SK-N-SH (cell line): ENCODE measurements at regions not wholly inside any gene's neighbourhood (a gene's known extent, or its start where the extent isn't known, plus 50 kb on each side); places are given as distances from the start of the nearest gene placed in this dataset.
A peak's percentile ranks its signal among the peaks of the same experiment; 100 is the strongest.

ENCODE experiments used
- CTCF ChIA-PET: fragments of 300-600, 350-600 bp; formaldehyde crosslinking; extraction: SDS; loops from one replicate; lab custom pipeline; 2021; lab: Yijun Ruan, JAX
- POLR2A ChIA-PET: fragments of 350-600 bp; sonication (Branson Sonifier 250); formaldehyde crosslinking; extraction: SDS; loops from one replicate; lab custom pipeline; 2020; ENCODE audit warnings: antibody characterized with exemption, inconsistent platforms; lab: Yijun Ruan, JAX
- DNase-seq: peaks from one replicate; pipeline ENCODE4 v3.0.0; 2012
- H2AFZ ChIP-seq: fragments of 200-600 bp; sonication (generic); 2 replicates; pipeline ENCODE4 v1.8.1; 2016; ENCODE audit warnings: antibody characterized with exemption, mild to moderate bottlenecking, low read depth
- H3F3A ChIP-seq: fragments of 200-600 bp; sonication (generic); replicated peaks from 2 replicates; pipeline ENCODE3; 2016; ENCODE audit warnings: antibody characterized with exemption, mild to moderate bottlenecking; ENCODE audit not compliant: insufficient read depth
- H3K27ac ChIP-seq, 2 experiments: fragments of 200-500 bp in 1 of 2; fragments of 200-600 bp in 1 of 2; sonication (Bioruptor generic) in 1 of 2; sonication (generic), shearing (Covaris generic) in 1 of 2; 2 replicates each; pipeline versions ENCODE4 v1.5.1 to v1.6.1; 2014 to 2016; ENCODE audit warnings: low read depth in 2 of 2, inconsistent platforms in 1 of 2, low read length in 1 of 2, mild to moderate bottlenecking in 1 of 2, mixed read lengths in 1 of 2
- H3K27me3 ChIP-seq: fragments of 200-600 bp; sonication (generic), shearing (Covaris generic); 2 replicates; pipeline ENCODE4 v1.6.1; 2016; ENCODE audit warnings: mixed run types; ENCODE audit not compliant: insufficient read depth
- H3K36me3 ChIP-seq, 2 experiments: fragments of 200-500 bp in 1 of 2; fragments of 200-600 bp in 1 of 2; sonication (Bioruptor generic) in 1 of 2; sonication (generic) in 1 of 2; replicated peaks in 1 of 2; 2 replicates each; pipeline versions ENCODE3 to v1.5.1; 2014 to 2016; ENCODE audit warnings: low read length in 1 of 2, mild to moderate bottlenecking in 1 of 2; ENCODE audit not compliant: insufficient read depth in 2 of 2, control insufficient read depth in 1 of 2
- H3K4me1 ChIP-seq, 2 experiments: fragments of 200-500 bp in 1 of 2; fragments of 200-600 bp in 1 of 2; sonication (Bioruptor generic) in 1 of 2; sonication (generic), shearing (Covaris generic) in 1 of 2; 2 replicates each; pipeline versions ENCODE4 v1.5.1 to v1.6.1; 2014 to 2016; ENCODE audit warnings: low read depth in 1 of 2, low read length in 1 of 2, mixed run types in 1 of 2; ENCODE audit not compliant: insufficient read depth in 2 of 2, control insufficient read depth in 1 of 2
- H3K4me2 ChIP-seq: fragments of 200-600 bp; sonication (generic), shearing (Covaris generic); 2 replicates; pipeline ENCODE4 v1.6.1; 2017; ENCODE audit warnings: mixed run types
- H3K4me3 ChIP-seq, 2 experiments: fragments of 200-500 bp in 1 of 2; fragments of 200-600 bp in 1 of 2; sonication (Bioruptor generic) in 1 of 2; sonication (generic), shearing (Covaris generic) in 1 of 2; 2 replicates each; pipeline versions ENCODE4 v1.5.1 to v1.8.1; 2014 to 2016; ENCODE audit warnings: low read depth in 2 of 2, inconsistent platforms in 1 of 2, low read length in 1 of 2, mild to moderate bottlenecking in 1 of 2, mixed read lengths in 1 of 2, moderate library complexity in 1 of 2
- H3K79me2 ChIP-seq: fragments of 200-600 bp; sonication (generic); 2 replicates; pipeline ENCODE4 v1.8.1; 2017; ENCODE audit warnings: mild to moderate bottlenecking; ENCODE audit not compliant: insufficient read depth
- H3K9ac ChIP-seq: fragments of 200-600 bp; sonication (generic); 2 replicates; pipeline ENCODE4 v1.6.1; 2017; ENCODE audit warnings: mixed run types
- H3K9me2 ChIP-seq: fragments of 200-600 bp; sonication (generic); 2 replicates; pipeline ENCODE4 v1.6.1; 2017; ENCODE audit warnings: mixed run types
- H3K9me3 ChIP-seq: fragments of 200-600 bp; sonication (generic); 2 replicates; pipeline ENCODE4 v1.6.1; 2017; ENCODE audit warnings: mixed run types, mild to moderate bottlenecking, moderate library complexity
- H4K20me1 ChIP-seq: fragments of 200-600 bp; sonication (generic); 2 replicates; pipeline ENCODE4 v1.6.1; 2017; ENCODE audit warnings: mild to moderate bottlenecking, mixed run types; ENCODE audit not compliant: insufficient read depth
- CTCF ChIP-seq: fragments of 200-600 bp; sonication (generic); IDR thresholded peaks from 2 replicates; pipeline ENCODE4 v1.6.1; 2017; ENCODE audit warnings: antibody characterized with exemption, mild to moderate bottlenecking, moderate library complexity
- EP300 ChIP-seq, 2 experiments: IDR thresholded peaks; 2 replicates each; pipeline versions ENCODE4 v1.4.0 to v1.6.1; 2012; ENCODE audit warnings: borderline replicate concordance in 1 of 2, low read depth in 1 of 2, low read length in 1 of 2
- EZH2phosphoT487 ChIP-seq: fragments of 200-600 bp; sonication (generic); IDR thresholded peaks from 2 replicates; pipeline ENCODE4 v1.6.1; 2017; ENCODE audit warnings: low read depth, mixed run types, mild to moderate bottlenecking, antibody characterized with exemption, moderate library complexity, borderline replicate concordance
- FOXJ3 ChIP-seq: sonication (generic); formaldehyde crosslinking; IDR thresholded peaks from 2 replicates; pipeline ENCODE4 v1.5.1; 2020; ENCODE audit warnings: mild to moderate bottlenecking, missing genetic modification reagents
- FOXM1 ChIP-seq: IDR thresholded peaks from 2 replicates; pipeline ENCODE4 v1.4.0; 2012; ENCODE audit warnings: low read depth, mild to moderate bottlenecking
- GABPA ChIP-seq: IDR thresholded peaks from 2 replicates; pipeline ENCODE4 v1.4.0; 2012; ENCODE audit warnings: low read depth, mild to moderate bottlenecking
- GATA2 ChIP-seq: sonication (generic); formaldehyde crosslinking; IDR thresholded peaks from 2 replicates; pipeline ENCODE4 v1.5.0; 2020; ENCODE audit warnings: mild to moderate bottlenecking, missing genetic modification reagents
- IRF3 ChIP-seq: fragments of 150-350 bp; IDR thresholded peaks from 2 replicates; pipeline ENCODE4 v1.6.1; 2016; ENCODE audit warnings: mild to moderate bottlenecking, low read depth, low read length
- MAX ChIP-seq: IDR thresholded peaks from 2 replicates; pipeline ENCODE4 v1.4.0; 2012; ENCODE audit warnings: low read depth
- MXI1 ChIP-seq: IDR thresholded peaks from 2 replicates; pipeline ENCODE4 v1.6.1; 2012; ENCODE audit warnings: mild to moderate bottlenecking, low read depth, low read length, improper control_type of control experiment
- POLR2AphosphoS5 ChIP-seq: IDR thresholded peaks from 2 replicates; pipeline ENCODE4 v1.6.1; 2012; ENCODE audit warnings: low read depth, low read length
- RAD21 ChIP-seq: IDR thresholded peaks from 2 replicates; pipeline ENCODE4 v1.6.1; 2012; ENCODE audit warnings: mild to moderate bottlenecking, low read length
- RCOR1 ChIP-seq: fragments of 150-350 bp; IDR thresholded peaks from 2 replicates; pipeline ENCODE4 v1.6.1; 2017; ENCODE audit warnings: antibody characterized with exemption, low read length
- RFX5 ChIP-seq: IDR thresholded peaks from 2 replicates; pipeline ENCODE4 v1.6.1; 2012; ENCODE audit warnings: mild to moderate bottlenecking, improper control_type of control experiment, low read length
- TAF1 ChIP-seq: IDR thresholded peaks from 2 replicates; pipeline ENCODE4 v1.6.1; 2012; ENCODE audit warnings: low read depth, mild to moderate bottlenecking, low read length, moderate library complexity, borderline replicate concordance
- TCF12 ChIP-seq: IDR thresholded peaks from 2 replicates; pipeline ENCODE4 v1.4.0; 2012
- TEAD4 ChIP-seq: IDR thresholded peaks from 2 replicates; pipeline ENCODE4 v1.4.0; 2012; ENCODE audit warnings: mild to moderate bottlenecking, borderline replicate concordance; ENCODE audit not compliant: insufficient read depth
- USF1 ChIP-seq: IDR thresholded peaks from 2 replicates; pipeline ENCODE4 v1.4.0; 2012; ENCODE audit warnings: low read depth, borderline replicate concordance
- ZBTB33 ChIP-seq: IDR thresholded peaks from 2 replicates; pipeline ENCODE4 v1.4.0; 2012; ENCODE audit warnings: low read depth, borderline replicate concordance
- WGBS: methylation state at CpG from one replicate; pipeline ENCODE4 v1.1.6; 2017; ENCODE audit warnings: low lambda C conversion rate; 5-methylcytosine and 5-hydroxymethylcytosine counted together

- Histone ChIP-seq H2AFZ (no peak overlapping the region), H3K79me2 (no peaks in the 10 kb centered on the region), H3K36me3 (no peaks in the 10 kb centered on the region), H3K9ac (no peak overlapping the region), H3K27ac (no peak overlapping the region), H3K4me2 (no peak overlapping the region), H3F3A (no peaks in the 10 kb centered on the region), H3K4me3 (no peak overlapping the region), H4K20me1 (no peaks in the 10 kb centered on the region), H3K9me3 (no peaks in the 10 kb centered on the region), H3K9me2 (no peaks in the 10 kb centered on the region; the same call in 1 of the 2 replicates), H3K27me3 (no peaks in the 10 kb centered on the region), H3K4me1 (no peaks in the 10 kb centered on the region)
- ChIA-PET CTCF (no interaction called here), POLR2A (no interaction called here)
- WGBS = 71% methylated on average over 1 of the region's 2 CpGs
- DNase-seq = no peak
- no peak for TF ChIP-seq TEAD4
- TF ChIP-seq TAF1 = no peak
- TF ChIP-seq CTCF = no peak
- TF ChIP-seq MAX = no peak
Observed at GRCh38 chrX:87110142-87110541, 407.5 kb upstream of the KLHL4 start.

- Histone ChIP-seq H3F3A (no peaks in the 10 kb centered on the region), H3K27ac (no peak overlapping the region), H3K9ac (no peak overlapping the region), H3K36me3 (no peaks in the 10 kb centered on the region), H3K9me3 (no peaks in the 10 kb centered on the region), H3K27me3 (no peaks in the 10 kb centered on the region), H3K9me2 (no peaks in the 10 kb centered on the region), H2AFZ (0 out of 2 replicates have a peak overlapping the region, but pooled peaks have one; percentile 29), H3K79me2 (no peaks in the 10 kb centered on the region), H3K4me2 (peak overlapping the region; percentile 33; the same call in 1 of the 2 replicates), H4K20me1 (no peaks in the 10 kb centered on the region), H3K4me1 (no peaks in the 10 kb centered on the region), H3K4me3 (peak overlapping the region in 1 of 2 experiments; percentile 51; a peak in 1 of 4 replicates)
- 18% methylated on average over 12 of the region's 18 CpGs for WGBS
- ChIA-PET POLR2A (no interaction called here), CTCF (no interaction called here)
- TF ChIP-seq MXI1 (no peak), TCF12 (no peak), RFX5 (no peak), EP300 (IDR thresholded peaks at IDR 0.05; ENCODE audit: borderline replicate concordance in 1 of 2, low read depth in 1 of 2, low read length in 1 of 2) (no peak), FOXM1 (no peak), ZBTB33 (no peak), RAD21 (no peak), RCOR1 (no peak), EZH2phosphoT487 (no peak), FOXJ3 (CRISPR knock-in tag) (no peak), POLR2AphosphoS5 (no peak), GABPA (no peak), MAX (no peak), GATA2 (CRISPR knock-in tag) (no peak), USF1 (no peak), IRF3 (no peak)
- DNase-seq = no peak
Observed at GRCh38 chrX:87140800-87141483, 376.7 kb upstream of the KLHL4 start.
